ENCODE measurements at regions not wholly inside any gene's neighbourhood (a gene's known extent, or its start where the extent isn't known, plus 50 kb on each side); places are given as distances from the start of the nearest gene placed in this dataset.
"Not testable (repeated sequence)": the region's sequence is repeated elsewhere in the genome, so short reads cannot be mapped to it uniquely, and the experiment has no call there.

DNA sequence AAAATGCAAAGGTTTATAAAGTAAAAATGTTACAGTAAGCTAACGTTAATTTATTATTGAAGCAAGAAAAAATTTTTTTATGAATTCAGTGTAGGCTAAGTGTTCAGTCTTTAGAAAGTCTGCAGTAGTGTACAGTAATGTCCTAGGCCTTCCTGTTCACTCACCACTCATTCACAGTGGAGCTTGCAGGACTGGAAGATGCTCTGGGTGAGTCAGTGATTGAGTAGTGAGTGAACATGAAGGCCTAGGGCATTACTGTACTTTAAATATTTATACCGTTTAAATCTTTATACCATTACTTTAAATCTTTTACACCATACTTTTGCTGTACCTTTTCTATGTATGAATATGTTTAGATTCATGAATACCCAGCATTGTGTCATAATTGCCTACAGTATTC is 120.3 kb upstream of the SLC38A4 start:
- no peak for DNase-seq

DNA sequence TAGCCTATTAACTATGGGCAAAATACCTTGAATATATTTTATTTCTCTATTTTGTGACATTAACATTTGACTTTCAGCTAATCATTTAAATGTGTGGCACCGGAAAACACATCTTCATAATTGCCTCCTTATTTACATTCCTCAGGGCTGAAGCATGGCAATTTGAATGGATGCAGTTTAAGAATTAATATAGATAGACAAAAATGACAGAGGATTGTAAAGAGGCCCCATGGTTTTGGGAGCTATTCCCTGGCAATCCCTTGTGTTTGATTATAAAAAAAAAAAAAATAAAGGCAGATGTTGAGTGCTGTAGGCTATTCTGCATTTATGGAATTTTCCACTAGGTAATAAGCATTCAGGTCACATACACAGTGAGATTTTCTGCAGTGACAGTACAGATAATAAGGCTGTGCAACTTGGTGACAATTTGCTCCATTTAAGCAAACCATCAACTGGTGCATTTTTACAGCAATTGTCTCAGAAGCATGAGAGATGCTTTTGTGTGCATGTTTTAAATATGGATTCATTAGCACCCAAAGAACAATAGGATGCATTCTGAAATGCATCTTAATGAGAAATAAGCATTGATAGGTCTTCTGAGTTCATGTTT is 123.2 kb upstream of the SLC38A4 start:
- DNase-seq: no peak

DNA sequence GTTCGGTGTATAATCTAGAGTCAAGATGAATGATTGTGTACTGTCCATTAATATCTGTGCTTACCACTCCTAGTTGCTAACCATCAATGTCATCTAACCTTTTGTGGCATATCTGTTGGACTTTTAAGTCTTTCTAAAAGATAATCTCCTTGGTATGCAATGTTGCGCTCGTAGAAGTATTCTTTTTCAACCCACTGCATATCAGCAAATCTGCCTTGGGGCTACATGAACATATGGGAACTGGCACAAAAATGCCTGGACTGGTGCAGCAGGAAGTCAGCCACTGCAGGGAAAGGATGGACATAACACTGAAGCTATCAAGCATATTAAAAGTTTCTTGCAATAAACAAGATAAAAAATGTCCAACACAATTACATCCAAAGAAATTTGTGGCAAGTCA is 124.3 kb upstream of the SLC38A4 start:
- DNase-seq: no peak

DNA sequence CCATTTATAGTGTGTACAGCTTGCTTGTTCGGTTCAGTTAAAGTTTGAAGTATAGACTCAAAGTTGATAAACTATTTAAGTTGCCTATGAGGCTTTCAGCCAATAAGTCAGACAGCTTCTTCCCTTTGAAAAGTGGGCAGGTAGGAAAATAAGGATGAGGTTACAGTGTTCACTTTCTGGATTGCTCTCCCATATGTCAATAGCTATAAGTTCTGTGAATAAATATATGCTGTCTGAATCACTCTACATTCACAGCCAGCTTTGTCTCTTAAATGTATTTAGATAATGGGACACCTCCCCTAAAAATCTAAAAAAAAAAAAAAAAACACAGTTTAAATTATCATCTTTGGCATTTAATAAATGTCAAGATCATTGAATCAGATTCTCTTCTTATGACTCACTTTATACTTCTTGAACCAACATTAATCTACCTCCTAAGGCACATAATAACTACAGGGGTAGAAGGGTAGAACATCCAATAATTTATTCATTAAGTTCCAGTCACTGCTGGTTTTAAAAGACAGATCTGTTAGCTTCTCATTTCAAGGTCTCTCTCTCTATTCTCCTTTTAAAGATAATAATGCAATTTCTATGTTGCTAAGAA is 126.4 kb upstream of the PCED1B start:
- DNase-seq: no peak

- no peak for DNase-seq
Measured at GRCh38 chr12:46956451-46957035, 122.9 kb upstream of the PCED1B start.

GRCh38 chr12:46958053-46958452 is 121.4 kb upstream of the PCED1B start:
- DNase-seq: no peak

DNA sequence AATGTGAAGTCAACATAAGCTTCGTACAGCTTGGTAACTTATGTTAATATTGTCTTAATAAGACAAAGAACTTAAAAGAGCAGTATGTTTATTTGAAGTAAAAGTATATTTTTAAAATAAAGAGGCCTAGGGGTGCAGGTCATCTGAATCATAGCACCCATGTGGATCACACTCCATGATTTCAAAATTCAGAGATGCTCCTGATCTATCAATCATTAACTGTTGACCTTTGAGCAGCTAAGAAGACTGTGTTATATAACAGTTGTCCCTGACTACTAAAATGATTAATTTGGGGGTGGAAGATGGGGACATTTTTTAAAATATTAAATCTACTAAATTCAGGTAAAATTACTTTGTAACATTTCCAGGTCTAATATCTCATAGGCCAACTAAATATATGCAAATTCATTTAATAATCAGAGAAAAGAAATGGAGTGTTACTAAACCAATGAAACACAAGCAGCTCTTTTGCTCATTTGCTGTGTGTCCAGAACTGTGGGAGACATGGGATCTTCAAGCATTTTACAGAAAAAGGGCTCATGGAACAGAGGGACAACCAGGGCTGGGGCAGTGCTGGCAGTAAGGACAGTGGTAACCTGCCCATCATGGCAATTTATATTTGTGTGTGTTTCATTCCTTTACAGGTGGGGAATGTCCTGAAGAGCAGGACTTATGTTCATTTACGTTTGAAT is 120.7 kb upstream of the PCED1B start:
- DNase-seq: no peak

GRCh38 chr12:46959502-46959901 is 119.9 kb upstream of the PCED1B start:
- DNase-seq: no peak

GRCh38 chr12:46960681-46961080 is 118.7 kb upstream of the PCED1B start:
- no peak for DNase-seq

GRCh38 chr12:46963191-46963590 is 116.2 kb upstream of the PCED1B start:
- DNase-seq: no peak

DNA sequence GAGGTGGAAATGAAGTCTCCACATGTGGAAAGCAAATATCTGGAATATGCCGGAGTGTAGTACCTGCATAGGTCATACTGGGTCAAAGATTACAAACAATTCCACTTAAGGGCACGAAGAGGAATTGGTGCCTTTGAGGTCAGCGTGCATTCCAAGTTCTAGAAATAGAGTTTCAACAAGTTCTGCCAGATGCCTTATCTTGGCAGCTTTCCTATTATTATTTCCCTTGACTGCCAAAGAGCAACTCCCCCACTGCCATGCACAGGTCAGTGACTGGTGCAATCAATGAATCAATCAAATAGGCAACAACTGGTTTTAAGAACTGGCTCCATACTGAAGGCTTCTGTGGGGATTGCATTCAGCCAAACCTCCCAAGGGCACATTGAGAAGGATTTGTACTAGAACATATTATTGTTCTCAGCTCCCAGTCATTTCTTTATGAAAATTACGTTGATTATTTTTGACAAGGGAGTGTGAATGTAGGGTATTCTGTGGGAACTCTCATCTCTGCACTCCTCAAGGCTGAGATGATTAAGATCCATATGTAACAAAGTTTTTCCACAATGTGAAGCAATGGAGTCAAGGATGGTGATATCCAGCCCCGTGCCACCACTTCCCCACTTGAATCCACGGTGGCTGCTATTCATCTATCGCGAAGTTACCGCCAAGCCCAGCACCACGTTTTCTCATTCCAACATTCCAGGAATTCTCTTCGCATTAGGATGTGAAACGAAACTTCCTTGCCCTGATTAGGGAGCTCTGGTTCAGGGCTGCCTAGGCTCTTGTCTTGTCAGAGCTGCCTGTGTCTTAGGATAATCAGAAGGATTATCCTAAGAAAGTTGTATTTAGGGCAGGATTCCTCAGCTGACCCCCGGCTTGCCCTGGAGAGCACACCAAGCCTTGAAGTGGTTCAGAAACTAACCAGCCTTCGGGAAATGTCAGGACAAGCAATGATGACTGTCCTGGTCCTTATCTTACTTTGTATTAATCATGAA is 115.1 kb upstream of the PCED1B start:
- no peak for DNase-seq

GRCh38 chr12:46965137-46965536 is 114.3 kb upstream of the PCED1B start:
- DNase-seq: no peak

- no peak for DNase-seq
Measured at GRCh38 chr12:46965880-46966279, 113.5 kb upstream of the PCED1B start.

GRCh38 chr12:46970636-46971035 is 108.8 kb upstream of the PCED1B start:
- no peak for DNase-seq

DNA sequence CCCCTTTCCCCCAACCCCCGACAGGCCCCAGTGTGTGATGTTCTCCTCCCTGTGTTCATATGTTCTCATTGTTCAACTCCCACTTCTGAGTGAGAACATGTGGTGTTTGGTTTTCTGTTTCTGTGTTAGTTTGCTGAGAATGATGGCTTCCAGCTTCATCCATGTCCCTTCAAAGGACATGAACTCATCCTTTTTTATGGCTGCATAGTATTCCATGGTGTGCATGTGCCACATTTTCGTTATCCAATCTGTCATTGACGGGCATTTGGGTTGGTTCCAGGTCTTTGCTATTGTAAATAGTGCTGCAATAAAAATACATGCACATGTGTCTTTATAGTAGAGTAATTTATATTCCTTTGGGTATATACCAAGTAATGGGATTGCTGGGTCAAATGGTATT is 105.5 kb upstream of the PCED1B start:
- not testable (repeated sequence) for DNase-seq

DNA sequence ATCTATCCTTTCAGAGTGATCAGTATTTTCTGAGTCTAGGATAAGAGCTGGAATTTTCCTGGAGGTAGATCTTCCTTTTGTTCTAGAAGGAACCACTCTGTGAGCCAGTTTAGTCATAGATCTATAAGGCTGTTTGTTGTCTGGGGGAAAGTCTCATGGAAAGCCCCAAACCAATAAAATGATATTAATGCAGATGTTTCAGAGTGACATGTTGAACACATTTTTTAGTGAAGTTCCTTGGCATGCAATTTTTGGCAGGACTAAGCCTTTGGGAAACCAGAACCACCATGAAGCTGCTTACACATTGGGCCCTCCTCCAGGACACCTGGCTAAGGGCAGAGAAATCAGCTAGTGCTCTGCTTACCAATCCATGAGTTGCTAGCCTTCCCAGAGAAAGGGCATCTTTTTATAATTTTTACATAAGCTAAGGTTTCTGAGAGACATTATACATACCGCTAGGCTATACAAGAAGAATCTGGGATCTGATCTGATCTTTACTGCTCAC is 101.5 kb upstream of the PCED1B start:
- no peak for DNase-seq

- no peak for DNase-seq
Measured at GRCh38 chr12:46981622-46982021, 97.8 kb upstream of the PCED1B start.

DNA sequence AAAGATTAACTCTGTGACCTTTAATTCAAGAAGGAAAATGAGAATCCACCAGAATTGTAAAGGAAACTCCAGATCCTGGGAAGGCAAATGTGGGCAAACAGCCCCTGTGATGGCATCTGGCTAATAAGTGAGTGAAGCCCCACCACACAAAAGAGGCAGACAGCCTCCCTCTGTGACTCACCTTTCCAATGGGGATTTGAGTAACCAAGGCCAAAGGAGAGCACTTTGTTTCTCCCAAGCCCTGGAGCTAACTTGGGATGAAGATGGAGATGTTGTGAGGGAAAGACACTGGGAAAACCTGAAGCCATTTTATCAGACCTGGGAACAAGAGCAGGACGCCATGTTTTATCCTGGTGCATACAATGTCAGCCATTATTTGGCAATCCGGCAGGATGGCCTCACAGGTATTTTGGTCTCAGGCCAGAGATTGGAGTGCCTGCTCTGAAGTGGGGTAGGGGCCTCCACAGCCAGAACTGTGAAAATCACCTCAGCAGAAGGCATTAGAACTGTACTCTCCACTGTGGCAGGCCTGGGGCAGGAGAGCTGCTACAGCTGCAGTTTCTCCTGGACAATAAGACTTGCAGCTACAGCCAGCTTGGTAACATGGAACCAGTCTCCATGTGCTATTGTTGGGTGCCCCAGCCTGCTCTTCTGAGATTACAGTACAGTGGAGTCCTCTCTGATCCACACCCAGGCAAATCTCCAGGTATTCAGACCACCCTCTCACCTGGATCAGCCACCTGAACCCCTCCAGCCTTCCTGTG is 96.6 kb upstream of the PCED1B start:
- no peak for DNase-seq

DNA sequence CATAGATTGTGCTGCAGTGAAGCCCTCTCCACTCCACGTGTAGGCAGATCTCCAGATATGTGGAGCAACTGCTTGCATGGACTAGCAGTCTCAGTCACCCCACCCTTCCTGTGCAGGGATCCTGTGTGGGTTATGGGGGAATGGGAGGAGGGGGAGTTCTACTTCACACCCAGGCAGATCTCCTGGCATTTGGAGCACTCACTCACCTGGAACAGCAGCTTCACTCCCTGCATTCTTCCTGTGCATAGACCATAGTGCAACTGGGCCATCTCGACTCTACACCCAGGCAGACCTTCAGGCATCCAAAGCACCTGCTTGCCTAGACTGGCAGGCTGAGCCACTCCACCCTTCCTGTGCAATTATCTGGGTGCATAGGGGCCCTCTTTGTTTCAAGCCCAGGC is 96.0 kb upstream of the PCED1B start:
- DNase-seq: no peak

DNA sequence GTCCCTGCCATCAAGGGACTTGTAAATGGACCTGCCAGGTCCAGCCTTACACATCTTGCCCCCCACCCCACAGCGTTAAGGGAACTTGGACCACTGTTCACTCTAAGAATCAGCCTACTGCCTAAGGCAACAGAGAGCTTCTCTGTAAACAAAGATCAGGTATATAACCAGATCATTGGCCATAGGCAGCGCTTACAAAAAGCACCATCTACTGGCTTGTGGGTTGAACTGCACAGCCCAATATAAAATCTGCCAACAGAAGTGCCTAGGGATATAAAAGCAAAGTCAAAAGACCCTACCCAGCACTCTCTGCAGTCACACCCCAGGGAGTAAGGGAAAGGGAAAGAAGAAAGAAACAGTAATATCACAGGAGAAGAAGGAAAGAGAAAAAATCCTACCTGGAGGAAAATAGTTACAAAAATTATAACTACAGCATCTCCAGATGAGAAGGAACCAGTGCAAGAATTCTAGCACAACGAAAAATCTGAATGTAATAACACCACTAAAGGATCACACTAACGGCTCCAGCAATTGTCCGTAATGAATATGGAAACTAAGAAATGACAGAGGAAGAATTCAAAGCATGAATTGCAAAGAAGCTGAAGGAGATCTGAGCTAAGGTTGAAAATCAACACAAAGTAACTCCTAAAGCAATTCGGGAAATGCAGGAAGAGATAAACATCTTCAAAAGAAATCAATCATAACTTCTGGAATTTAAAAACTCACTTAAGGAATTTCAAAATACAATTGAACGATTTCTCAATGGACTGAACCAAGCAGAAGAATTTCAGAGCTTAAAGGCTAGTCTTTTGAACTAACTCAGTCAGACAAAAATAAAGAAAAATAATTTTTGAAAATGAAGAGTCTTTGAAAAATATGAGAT is 95.2 kb upstream of the PCED1B start:
- peak in 1 of 2 donors; percentile 10 for DNase-seq

- no peak for DNase-seq
Measured at GRCh38 chr12:46985816-46986215, 93.6 kb upstream of the PCED1B start.

Data from hippocampal formation (tissue), 2 donors.